GM12892 (cell line): ENCODE measurements at regions not wholly inside any gene's neighbourhood (a gene's known extent, or its start where the extent isn't known, plus 50 kb on each side); places are given as distances from the start of the nearest gene placed in this dataset.

Experiments used
- POLR2A ChIP-seq: IDR thresholded peaks from 2 replicates; pipeline ENCODE4 v1.6.1; 2011; ENCODE audit warnings: low read depth, low read length, control low read depth
- POLR2AphosphoS5 ChIP-seq: IDR thresholded peaks from 2 replicates; pipeline ENCODE4 v1.6.1; 2011; ENCODE audit warnings: low read depth, low read length, control low read depth
- TAF1 ChIP-seq: IDR thresholded peaks from 2 replicates; pipeline ENCODE4 v1.6.1; 2011; ENCODE audit warnings: low read depth, mild to moderate bottlenecking, control low read depth, low read length, borderline replicate concordance

GRCh38 chr2:151156431-151156830 lies 105.2 kb downstream of the RBM43 start:
- no peak for TF ChIP-seq POLR2A
- no peak for TF ChIP-seq TAF1
- no peak for TF ChIP-seq POLR2AphosphoS5
